ENCODE measurements at regions not wholly inside any gene's neighbourhood (a gene's known extent, or its start where the extent isn't known, plus 50 kb on each side); places are given as distances from the start of the nearest gene placed in this dataset.

DNA sequence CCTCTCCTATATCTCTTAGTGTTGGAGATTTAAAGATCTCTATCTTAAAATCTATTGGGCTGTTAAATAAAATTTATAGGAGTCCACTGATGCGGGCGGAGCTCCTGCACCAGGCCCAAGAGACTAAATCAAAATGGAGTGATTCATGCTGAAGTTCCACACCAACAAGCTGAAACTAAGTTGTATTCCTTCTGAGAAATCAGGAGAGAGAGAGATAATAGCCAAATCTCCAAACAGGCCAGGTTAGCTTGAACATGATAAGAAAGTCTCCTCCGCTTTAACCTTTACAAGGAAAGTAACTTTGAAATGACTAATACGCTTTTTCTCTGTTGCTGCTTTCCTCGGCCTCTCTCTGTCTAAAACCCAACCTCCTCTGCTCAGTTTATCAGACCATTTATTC is 241.9 kb upstream of the NBEA start:
- TF ChIP-seq, protein P1, sequence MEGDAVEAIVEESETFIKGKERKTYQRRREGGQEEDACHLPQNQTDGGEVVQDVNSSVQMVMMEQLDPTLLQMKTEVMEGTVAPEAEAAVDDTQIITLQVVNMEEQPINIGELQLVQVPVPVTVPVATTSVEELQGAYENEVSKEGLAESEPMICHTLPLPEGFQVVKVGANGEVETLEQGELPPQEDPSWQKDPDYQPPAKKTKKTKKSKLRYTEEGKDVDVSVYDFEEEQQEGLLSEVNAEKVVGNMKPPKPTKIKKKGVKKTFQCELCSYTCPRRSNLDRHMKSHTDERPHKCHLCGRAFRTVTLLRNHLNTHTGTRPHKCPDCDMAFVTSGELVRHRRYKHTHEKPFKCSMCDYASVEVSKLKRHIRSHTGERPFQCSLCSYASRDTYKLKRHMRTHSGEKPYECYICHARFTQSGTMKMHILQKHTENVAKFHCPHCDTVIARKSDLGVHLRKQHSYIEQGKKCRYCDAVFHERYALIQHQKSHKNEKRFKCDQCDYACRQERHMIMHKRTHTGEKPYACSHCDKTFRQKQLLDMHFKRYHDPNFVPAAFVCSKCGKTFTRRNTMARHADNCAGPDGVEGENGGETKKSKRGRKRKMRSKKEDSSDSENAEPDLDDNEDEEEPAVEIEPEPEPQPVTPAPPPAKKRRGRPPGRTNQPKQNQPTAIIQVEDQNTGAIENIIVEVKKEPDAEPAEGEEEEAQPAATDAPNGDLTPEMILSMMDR (IDR thresholded peaks at IDR 0.05) = no peak
- no peak for TF ChIP-seq POLR2A (IDR thresholded peaks at IDR 0.05)

All from Peyer's patch (tissue), 4 donors.